Left renal pelvis (tissue), 4 donors: ENCODE measurements at regions not wholly inside any gene's neighbourhood (a gene's known extent, or its start where the extent isn't known, plus 50 kb on each side); places are given as distances from the start of the nearest gene placed in this dataset.
A peak's percentile ranks its signal among the peaks of the same experiment; 100 is the strongest.

ENCODE experiments used
- DNase-seq, 4 donors: peaks; one replicate each; pipeline ENCODE4 v3.0.0-alpha.2; 2013; ENCODE audit warnings: low read depth in 4 of 4, low spot score in 3 of 4

DNA sequence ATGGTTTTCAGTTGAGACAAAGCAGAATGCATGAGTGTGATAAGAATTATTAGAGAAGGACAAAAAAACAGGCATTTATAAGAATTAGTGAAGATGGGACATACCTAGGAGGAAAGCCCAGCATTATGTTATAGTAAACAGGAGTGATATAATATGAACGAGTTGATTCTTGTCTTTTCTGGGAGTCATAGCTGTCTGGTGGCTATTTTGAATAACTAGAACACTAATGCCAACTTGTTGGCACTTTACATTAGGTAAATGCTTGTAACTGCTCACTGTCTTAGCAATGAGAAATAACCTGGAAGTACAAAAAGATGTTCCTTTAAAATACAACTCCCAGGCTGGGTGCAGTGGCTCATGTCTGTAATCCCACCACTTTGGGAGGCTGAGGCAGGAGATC, 540.8 kb upstream of the SPHKAP start:
- no peak for DNase-seq

DNA sequence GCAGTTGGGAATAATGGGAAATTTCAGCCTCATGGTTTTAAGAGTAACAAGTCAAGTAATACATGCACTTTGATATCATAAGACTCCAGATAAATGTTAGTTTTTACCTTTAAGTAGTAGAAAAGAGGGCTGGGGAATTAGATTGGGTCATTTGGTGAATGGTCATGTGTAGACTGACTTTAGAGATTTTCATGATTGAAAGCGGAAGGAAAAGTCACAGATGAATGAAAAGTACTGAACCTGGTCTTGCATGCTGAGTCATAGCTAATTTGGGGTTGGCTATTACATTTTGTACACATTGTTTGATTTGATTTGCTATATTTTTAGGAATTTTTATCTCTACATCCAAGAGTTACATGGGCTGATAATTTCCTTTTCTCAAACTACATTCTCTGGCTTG, 539.4 kb upstream of the SPHKAP start:
- DNase-seq, result no peak

DNA sequence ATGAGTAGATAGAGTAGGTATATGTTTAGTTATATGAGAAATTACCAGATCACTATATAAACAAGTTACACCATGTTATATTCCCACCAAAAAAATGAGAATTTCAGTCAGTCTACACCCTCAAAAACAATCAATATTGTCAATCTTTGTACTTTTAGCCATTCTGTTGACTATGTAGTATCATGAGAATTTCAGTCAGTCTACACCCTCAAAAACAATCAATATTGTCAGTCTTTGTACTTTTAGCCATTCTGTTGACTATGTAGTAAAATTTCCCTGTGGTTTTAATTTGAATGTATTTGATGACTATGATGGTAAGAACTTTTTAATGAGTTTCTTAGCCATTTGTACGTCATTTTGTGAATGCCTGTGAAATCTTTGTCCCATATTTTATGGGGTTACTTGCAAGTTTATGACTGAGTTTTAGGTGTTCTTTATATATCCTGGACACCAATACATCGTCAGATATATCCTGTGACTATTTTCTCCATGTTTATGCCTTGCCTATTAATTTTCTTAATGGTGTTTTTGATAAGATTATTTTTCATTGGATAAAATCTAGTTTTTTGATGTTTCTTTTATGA, 528.4 kb upstream of the SPHKAP start:
- no peak for DNase-seq

DNA sequence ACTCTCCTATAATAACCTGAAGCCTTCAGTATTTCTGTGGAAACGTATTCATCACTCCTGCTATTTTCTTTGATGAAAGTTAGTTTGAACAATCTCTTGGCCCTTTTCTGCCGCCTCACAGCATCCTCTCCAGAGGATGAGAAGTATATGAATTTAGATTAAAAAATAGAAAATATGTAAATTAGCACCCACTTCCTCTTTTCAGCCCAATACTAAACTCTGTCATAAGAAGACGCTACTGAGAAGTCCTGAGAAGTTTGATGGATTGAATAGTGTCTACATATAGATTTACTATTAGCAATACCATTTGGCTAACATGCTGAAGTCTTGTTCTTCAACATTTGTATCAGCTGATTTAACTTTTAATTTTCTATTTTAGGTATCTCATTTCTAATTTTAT, 526.4 kb upstream of the SPHKAP start:
- no peak for DNase-seq

DNA sequence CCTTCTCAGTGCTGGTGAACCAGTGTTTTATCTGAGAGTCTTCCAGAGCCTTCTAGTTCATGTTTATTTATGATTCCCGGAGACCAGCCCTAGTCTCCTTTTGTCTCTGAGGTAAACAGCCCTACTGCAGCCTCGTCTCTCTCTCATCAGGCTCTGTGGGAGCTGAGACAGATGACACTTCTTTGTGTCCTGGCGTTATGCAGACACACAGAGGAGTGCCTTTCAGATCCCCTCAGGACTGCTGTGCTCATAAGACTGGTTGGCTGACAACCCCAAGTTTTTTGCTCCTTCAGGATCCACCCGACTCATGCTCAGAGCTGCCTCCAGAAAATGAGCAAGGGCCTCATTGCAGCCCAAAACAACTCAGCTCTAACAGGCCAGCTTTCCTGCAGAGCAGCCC, 523.8 kb upstream of the SPHKAP start:
- no peak for DNase-seq

DNA sequence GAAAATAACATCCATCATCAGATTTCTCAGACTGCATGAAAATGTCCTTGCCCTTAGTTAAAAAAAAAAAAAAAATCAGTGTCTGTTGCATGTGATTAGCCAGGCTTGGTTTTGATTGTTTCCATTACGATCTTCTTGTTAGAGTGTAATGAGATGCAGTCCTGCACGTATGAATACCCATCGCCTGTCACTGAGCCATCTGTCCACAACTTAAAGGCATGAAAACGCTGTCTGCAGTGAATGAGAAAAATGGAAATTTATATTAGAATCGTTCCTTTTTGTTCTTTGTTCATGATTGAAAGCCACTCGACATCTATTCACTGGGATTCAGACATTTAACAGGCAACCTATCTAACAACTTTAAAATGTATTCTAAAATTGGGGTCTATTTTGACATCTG, 521.7 kb upstream of the SPHKAP start:
- no peak for DNase-seq

DNA sequence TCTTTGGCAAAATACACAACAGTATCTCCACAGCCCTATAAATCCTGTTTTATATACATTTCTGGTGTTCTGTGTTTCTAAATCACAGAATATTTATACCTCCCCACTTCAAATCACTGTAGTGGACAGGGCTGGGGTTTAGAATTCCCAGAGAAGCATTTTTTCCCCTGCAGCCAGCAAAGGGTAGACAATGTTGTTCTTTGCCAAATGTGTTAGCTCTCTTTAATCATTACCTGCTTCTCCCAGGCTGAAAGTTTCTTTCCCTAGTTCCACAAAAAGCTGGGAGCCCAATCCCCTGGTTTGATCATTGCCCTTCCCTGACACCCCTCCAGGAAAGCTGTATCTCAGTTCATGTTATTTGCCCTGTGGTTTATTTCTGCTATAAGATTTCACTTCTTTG, 520.0 kb upstream of the SPHKAP start:
- no peak for DNase-seq

DNA sequence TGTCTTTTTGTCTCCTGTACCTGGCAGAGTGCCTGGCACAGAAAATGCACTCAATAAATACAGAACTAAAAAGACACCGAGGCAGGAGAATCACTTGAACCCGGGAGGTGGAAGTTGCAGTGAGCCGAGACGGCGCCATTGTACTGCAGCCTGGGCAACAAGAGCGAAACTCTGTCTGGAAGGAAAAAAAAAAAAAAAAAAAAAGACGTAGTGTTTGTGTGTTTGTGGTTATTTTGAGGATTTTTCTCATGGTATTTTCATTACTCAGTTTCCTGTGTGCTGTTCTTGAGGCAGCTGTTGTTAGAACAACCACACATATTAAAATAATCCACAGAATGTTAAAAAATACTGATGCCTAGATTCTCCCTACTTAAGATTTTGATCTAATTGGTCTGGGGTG, 519.2 kb upstream of the SPHKAP start:
- DNase-seq, result no peak

DNA sequence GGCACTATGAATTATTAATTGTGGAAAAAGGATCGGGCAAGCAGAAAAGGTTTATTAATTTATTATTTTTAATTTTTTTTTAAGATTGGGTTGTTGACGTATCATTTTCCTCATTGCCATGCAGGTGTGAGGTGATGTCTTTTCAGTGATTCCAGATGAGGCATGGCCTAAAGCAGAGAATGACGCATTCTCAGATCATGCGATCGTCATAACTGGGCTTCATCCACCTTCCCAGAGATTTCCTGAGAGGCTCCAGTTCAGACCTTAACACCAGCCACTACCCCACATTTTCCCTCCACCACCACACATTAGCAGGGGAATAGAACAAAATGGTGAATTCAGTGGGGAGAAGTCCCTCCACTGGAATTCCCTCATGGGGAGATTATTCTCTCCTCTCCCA, 518.4 kb upstream of the SPHKAP start:
- no peak for DNase-seq

DNA sequence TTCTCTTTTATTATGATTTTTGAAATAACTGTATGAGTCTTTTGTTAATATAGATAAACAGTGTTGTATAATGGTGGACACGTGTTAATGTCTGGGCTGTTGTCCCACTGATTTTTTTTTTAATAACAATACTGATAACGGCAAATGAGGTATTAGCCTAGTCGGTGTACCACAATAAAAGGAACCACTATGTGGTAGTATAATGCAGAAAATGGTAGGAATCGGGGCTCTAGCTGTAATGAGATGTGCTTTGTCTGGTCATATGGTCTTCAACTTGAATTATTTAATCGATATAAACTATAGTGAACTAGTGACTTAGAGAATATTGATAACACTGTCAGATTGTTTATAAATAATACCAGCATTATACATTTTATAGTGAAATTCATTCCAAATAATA, 517.9 kb upstream of the SPHKAP start:
- no peak for DNase-seq

DNA sequence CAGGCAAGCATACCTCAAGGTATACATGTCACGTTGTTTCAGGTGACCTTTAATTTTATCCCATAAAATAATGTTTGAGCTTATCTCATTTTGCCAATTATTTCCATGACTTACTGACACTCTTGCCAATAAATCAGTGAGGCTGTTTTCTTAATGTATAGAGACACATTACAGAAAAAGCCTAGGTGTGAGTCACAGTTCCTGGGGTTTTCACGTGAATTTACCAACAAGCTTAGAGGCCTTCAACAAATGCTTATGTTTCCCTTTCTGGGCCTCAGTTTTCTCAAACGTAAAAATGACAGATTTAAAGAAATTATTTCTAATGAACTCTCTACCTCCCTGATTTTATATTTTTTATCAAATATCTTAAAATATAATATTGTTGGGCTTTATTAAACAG, 517.5 kb upstream of the SPHKAP start:
- DNase-seq, result no peak

DNA sequence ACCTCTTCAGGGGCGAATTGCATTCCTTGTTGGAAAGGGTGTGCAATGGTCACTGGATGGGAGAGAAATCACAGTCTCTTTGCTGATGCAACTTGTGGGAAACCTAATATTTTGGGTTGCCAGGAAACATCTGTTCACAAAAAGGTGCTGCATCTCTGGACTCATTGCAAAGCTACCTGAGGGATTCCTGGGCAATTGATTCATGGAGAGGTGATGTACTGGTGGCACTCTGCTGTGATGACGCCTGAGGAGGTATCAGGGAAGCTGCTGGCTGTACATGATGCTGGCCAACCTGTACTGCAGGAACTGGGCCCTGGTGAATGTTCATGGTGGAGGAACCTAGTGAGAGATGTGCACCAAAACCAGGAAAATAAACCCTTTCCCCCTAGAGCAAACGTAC, 516.0 kb upstream of the SPHKAP start:
- no peak for DNase-seq

DNA sequence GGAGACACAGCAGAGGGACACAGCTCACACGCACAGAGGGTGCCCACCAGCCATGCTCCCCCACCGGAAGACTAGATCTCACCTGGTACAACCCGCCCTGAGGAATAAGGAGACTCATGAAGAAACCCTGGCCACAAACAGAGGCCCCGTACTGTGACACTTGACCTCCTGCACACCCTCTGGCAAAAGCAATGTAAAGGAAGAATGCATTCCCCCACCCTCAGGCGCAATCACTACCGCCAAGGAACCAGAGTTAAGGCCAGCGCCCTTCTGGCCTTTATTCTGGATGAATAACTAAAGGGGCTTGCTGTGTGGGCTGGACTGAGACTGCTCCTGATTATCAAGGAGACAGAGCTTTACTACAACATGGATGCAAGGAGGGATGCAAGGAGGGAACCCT, 509.2 kb upstream of the SPHKAP start:
- DNase-seq, result no peak

DNA sequence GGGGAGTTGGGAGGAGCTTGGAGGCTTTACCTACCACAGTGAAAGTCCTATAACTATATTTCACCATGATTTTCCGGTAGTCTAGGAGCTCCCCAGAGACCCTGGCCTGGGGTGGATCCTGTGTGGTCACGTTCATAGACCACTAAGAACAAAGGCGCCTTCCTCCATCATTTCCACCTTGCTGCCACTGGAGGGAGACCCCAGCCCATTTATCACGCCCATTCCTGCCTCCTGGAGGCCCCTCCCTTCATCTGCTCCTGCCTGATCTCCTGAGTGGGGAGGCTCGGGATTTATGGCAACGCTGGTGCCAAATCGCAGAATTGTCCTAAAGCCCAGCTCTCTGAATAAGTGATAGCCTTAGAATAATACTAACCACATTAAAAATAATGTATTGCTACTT, 507.6 kb upstream of the SPHKAP start:
- peak in 2 of 4 donors; percentile 17 to 20 for DNase-seq

DNA sequence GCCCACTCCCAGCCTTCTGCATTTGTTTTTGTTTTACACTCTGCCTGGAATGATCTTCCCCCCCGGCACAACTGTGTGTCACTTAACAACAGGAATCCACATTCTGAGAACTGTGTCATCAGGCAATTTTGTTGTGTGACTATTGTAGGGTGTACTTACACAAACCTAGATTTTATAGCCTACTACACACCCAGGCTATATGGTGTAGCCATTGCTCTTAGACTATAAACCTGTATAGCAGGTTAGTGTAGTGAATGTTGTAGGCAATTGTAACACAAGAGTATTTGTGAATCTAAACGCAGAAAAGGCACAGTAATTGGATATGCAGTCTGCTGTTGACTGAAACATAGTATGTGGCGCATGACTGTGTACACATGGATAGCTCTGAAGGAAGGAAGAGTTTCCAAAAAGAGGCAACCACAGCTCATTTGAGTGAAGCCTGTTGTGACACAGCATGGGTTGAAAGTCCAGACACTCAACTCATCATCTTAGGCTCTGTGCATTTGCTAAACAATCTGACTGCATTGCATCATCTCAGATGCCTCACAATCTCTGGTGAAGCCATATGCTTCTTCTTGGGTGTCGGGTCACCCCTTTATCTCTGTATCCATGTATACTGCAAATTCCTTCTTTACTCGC, 506.6 kb upstream of the SPHKAP start:
- DNase-seq, result no peak

DNA sequence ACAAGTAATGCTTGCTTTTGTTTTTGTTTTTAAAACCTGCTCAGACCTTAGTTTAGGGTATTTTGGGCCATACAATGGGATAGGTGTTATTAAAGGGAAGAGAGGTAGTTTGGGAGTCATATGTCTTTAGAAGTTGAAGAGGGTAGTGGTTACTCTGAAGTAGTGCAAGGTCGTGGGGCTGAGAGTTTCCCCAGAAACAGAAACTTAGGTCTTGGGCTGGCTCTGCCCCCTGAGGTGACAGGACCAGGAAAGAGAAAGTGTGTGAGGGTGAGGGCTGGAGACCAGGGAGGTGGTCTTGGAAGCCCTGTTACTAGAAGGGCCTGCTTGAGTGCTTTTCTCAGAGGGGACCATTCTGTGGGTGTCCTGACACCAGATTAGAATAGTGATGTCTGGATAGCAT, 500.5 kb upstream of the SPHKAP start:
- DNase-seq, result no peak

DNA sequence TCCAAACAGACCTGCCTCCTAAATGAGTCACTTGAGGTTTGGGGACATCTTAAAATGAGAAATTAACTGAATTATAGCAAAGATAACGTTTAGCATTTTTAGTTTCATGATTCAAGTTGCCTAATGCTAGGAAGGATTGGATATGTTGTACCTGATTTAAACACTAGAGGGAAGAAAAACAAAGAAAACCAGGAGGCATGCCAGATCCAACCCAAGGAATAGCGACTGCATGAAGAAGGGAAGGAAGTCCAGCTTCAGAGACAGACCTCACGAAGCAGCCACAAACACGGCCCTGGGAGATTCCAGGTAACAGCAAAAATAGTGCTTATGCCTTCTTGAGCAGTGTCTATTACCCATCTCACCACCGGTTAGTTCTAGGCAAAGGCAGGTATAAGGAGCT, 499.9 kb upstream of the SPHKAP start:
- DNase-seq, result peak in 2 of 4 donors; percentile 3 to 12

DNA sequence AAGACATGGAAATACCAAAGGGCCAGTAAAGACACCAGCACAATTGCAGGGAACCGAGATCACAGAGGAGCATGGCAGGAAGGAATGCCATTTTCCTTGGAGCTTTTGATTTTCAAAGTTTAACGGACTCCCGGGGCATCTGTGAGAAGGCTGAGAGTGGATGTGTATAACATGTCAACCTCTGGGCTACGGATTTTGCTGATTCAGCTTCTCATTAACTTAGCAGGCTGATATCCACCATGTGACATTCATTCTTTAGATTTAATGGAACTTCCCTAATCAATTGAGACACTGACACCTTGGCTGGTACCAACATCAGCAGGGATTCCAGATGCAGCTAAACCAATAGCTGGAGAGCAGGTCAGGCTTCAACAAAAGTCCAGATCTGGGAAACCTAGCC, 496.6 kb upstream of the SPHKAP start:
- no peak for DNase-seq

DNA sequence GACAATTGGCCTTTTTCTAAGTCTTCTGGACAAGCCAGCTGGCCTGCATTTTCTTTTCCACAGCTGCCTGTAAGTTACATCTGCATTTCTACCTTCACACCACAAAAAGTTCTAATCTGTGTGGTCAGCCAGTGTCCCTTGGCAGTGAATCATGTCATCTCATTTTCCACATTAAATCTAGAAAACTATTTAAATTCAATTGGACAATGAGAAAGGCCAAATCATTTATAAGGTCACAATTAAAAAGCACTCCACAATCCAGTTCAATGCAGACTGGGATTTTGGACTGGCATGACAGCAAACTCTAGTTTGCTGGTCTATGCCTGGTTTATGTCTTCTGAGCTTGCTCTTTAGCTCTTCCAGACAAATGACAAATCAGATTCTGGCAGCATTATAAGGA, 494.2 kb upstream of the SPHKAP start:
- DNase-seq, result no peak

DNA sequence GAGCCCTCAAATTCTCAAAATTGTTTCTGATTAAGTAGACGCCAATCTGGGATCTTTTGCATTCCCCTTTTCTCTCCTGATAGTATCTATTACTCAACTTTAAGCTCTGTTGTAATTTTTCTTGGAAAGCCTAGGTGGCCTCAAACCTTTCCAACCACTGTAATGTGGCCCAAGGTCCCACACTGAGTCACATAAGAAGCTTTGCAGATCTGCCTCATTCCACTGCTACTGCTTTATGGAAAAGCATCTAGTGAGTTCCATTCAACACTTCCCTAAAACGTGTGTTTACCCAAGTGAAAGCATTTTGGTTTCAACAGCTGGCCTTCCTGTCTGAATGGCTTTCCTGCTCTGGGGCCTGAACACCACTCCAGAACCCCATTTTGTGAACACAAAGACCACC, 493.6 kb upstream of the SPHKAP start:
- DNase-seq, result no peak

DNA sequence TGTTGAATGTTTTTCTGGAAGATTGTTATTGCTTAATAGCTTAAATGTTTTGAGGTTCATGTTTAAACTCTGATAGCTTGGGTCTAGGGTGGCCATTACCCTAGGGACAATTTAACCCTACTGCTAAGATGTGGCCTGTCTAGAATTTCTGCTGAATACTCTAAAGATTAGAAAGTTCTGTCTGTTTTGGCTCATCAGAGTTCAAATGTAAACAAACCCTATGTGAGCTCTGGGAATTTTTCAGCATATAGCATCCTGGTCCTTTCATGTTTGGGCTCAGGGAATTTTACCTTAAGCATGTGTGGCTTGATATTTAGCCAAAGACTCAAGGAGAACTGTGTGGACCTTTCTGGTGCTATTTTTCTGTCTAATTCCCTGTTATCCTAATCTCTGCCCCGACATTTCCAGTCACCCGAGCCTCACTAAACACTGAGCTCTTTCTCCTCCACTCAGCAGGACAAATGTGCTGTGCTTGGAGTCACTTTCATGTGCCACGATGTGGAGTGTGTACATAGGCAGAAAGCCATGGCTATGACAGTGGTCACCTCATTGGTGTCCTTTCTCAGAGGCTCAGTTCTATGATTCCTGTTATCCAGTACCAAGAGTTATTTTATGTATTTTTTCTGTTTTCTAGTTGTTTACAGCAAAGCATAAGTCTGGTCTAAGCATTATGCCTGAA, 492.5 kb upstream of the SPHKAP start:
- no peak for DNase-seq

DNA sequence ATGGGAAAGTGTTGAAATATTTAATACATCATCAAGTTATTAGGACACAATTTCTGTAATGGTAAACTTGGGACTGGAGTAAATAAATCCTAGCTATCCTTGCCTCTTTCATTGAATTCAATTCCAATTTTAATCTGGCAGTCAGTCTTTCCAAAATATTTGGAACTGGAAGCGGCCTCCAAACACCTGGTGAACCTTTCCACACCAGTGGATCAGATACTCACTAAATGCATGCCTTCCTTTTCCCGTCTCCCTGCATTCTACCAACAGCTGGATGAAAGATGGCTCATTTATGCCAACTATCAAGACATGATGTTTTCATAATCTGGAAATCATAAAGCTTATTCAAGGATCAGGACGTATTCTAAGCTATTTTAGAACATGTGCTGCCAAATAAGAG, 488.2 kb upstream of the SPHKAP start:
- DNase-seq, result no peak

DNA sequence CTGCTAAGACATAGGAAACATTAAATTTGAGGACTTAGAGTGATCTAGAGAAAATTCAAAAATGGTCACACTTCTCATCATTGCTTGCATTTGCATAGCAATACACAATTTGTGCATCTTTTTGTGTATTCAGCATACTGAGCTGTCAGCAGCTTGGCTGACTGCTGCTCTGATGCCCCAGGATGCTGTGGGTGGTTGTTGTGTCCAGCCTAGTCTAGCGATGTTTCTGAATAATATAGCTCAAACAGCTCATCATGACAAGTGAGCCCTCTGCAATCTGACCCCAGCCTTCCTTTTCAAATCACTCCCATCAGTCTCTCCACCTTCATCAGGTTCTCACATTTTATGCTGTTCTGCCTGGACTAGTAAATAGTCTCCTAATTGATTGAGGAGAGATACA, 483.7 kb upstream of the SPHKAP start:
- DNase-seq, result no peak
